ENCODE measurements at regions not wholly inside any gene's neighbourhood (a gene's known extent, or its start where the extent isn't known, plus 50 kb on each side); places are given as distances from the start of the nearest gene placed in this dataset.

DNA sequence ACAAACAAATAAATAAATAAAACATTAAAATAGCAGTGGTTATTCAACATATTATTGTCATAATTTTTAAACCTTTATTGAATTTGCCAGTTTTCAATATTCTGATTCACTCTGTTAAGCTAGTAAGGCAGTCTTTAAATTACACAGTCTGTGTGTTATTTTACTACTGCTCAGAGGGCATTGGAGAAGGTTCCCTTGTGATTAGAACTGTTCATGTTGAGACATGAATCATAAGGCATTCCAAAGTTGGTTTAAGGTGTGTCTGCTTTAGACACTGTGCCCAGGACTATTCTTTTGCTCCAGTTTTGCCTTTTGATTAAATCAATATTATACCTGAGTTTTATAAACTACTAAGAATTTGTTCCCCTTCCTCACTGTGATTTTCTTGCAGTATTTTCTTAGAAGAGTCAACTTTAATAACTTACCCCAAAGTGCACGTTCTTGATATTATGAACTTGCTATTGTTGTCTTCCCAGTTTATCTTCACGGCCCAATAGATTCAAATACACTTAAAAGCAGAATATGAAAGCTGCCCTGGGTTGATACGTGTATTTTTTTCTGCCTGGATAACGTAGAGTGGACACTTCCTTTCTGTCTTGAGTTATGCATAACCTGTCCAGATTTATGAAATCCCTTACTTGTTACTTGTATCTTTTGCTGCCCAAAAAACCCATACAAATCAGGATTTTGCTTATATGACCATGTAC, 105.3 kb upstream of the BCAT1 start:
- Histone ChIP-seq H3K4me1 (ENCODE audit: insufficient read depth, low read length) (no peaks in the 10 kb centered on the region), H3K27me3 (ENCODE audit: insufficient read depth, low read length) (no peaks in the 10 kb centered on the region), H2AFZ (ENCODE audit: low read length) (no peak overlapping the region), H3K4me2 (ENCODE audit: insufficient read depth, low read length) (no peak overlapping the region), H4K20me1 (ENCODE audit: insufficient read depth, low read length) (no peaks in the 10 kb centered on the region), H3K79me2 (ENCODE audit: insufficient read depth, low read length) (no peaks in the 10 kb centered on the region), H3K9me3 (ENCODE audit: low read depth, low read length) (no peaks in the 10 kb centered on the region), H3K27ac (ENCODE audit: low read depth, low read length) (no peak overlapping the region), H3K36me3 (ENCODE audit: insufficient read depth, low read length) (no peaks in the 10 kb centered on the region), H3K4me3 (ENCODE audit: insufficient read depth, low read length) (no peak overlapping the region)
- TF ChIP-seq, protein P1, sequence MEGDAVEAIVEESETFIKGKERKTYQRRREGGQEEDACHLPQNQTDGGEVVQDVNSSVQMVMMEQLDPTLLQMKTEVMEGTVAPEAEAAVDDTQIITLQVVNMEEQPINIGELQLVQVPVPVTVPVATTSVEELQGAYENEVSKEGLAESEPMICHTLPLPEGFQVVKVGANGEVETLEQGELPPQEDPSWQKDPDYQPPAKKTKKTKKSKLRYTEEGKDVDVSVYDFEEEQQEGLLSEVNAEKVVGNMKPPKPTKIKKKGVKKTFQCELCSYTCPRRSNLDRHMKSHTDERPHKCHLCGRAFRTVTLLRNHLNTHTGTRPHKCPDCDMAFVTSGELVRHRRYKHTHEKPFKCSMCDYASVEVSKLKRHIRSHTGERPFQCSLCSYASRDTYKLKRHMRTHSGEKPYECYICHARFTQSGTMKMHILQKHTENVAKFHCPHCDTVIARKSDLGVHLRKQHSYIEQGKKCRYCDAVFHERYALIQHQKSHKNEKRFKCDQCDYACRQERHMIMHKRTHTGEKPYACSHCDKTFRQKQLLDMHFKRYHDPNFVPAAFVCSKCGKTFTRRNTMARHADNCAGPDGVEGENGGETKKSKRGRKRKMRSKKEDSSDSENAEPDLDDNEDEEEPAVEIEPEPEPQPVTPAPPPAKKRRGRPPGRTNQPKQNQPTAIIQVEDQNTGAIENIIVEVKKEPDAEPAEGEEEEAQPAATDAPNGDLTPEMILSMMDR (IDR thresholded peaks at IDR 0.05; ENCODE audit: extremely low read depth, low read depth, low read length) = no peak
- DNase-seq (ENCODE audit: insufficient read length, low spot score, missing footprints) = no peak

GRCh38 chr12:25052914-25053211, 104.0 kb upstream of the BCAT1 start:
- H3K36me3 ChIP-seq (ENCODE audit: insufficient read depth, low read length) = no peaks in the 10 kb centered on the region
- H3K4me2 ChIP-seq (ENCODE audit: insufficient read depth, low read length) = peak overlapping the region; percentile 40
- no peaks in the 10 kb centered on the region for H4K20me1 ChIP-seq (ENCODE audit: insufficient read depth, low read length)
- H3K9me3 ChIP-seq (ENCODE audit: low read depth, low read length) = no peaks in the 10 kb centered on the region
- no peaks in the 10 kb centered on the region for H3K27me3 ChIP-seq (ENCODE audit: insufficient read depth, low read length)
- peak overlapping the region; percentile 40 for H2AFZ ChIP-seq (ENCODE audit: low read length)
- DNase-seq (ENCODE audit: insufficient read length, low spot score, missing footprints) = no peak
- peak overlapping the region; percentile 31 for H3K4me3 ChIP-seq (ENCODE audit: insufficient read depth, low read length)
- no peaks in the 10 kb centered on the region for H3K79me2 ChIP-seq (ENCODE audit: insufficient read depth, low read length)
- H3K4me1 ChIP-seq (ENCODE audit: insufficient read depth, low read length) = no peaks in the 10 kb centered on the region
- no peak overlapping the region for H3K27ac ChIP-seq (ENCODE audit: low read depth, low read length)
- TF ChIP-seq, protein P1 (IDR thresholded peaks at IDR 0.05; ENCODE audit: extremely low read depth, low read depth, low read length) = no peak

GRCh38 chr12:25052196-25052913, 103.5 kb upstream of the BCAT1 start:
- no peaks in the 10 kb centered on the region for H3K79me2 ChIP-seq (ENCODE audit: insufficient read depth, low read length)
- DNase-seq (ENCODE audit: insufficient read length, low spot score, missing footprints) = no peak

More at GRCh38 chr12:25052196-25052913, 103.5 kb upstream of the BCAT1 start:
- TF ChIP-seq, protein P1 (IDR thresholded peaks at IDR 0.05; ENCODE audit: extremely low read depth, low read depth, low read length) = no peak
- Histone ChIP-seq H3K9me3 (ENCODE audit: low read depth, low read length) (no peaks in the 10 kb centered on the region), H4K20me1 (ENCODE audit: insufficient read depth, low read length) (no peaks in the 10 kb centered on the region), H3K4me2 (ENCODE audit: insufficient read depth, low read length) (peak overlapping the region; percentile 40), H3K27me3 (ENCODE audit: insufficient read depth, low read length) (no peaks in the 10 kb centered on the region), H3K27ac (ENCODE audit: low read depth, low read length) (no peak overlapping the region), H3K36me3 (ENCODE audit: insufficient read depth, low read length) (no peaks in the 10 kb centered on the region), H3K4me3 (ENCODE audit: insufficient read depth, low read length) (peak overlapping the region; percentile 31), H2AFZ (ENCODE audit: low read length) (peak overlapping the region; percentile 40), H3K4me1 (ENCODE audit: insufficient read depth, low read length) (no peaks in the 10 kb centered on the region)
